ENCODE measurements at regions not wholly inside any gene's neighbourhood (a gene's known extent, or its start where the extent isn't known, plus 50 kb on each side); places are given as distances from the start of the nearest gene placed in this dataset.

DNA sequence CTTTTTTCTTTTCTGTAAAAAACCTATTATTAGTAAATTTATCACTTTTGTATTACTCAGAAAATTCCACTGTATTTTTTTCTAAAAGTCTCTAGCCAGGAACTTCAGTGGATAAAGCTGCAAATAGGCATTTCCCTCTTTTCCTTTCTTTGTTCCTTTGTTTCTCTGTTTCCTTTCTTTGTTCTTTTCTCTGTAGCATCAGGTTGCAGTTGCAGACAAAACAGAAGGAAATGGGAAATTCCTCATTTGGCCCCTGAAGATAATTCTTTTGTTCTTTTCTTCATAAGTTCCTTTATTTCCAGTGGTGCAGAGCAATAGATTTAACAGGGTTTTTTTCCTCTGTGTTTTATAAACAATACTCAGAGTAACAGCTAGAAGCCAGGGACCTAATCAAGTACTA is 416.5 kb downstream of the TBL1XR1 start:
- no peaks in the 10 kb centered on the region for H3K36me3 ChIP-seq (ENCODE audit: control insufficient read depth, insufficient read depth, low read length)
- no peak overlapping the region for H3K4me3 ChIP-seq (ENCODE audit: insufficient read depth, low read depth, low read length, poor library complexity, severe bottlenecking)
- no peak overlapping the region for H3K27ac ChIP-seq (ENCODE audit: insufficient read depth, low read length, poor library complexity, severe bottlenecking)
- H3K9me3 ChIP-seq (ENCODE audit: control insufficient read depth, low read length), result no peaks in the 10 kb centered on the region
- no peaks in the 10 kb centered on the region for H3K27me3 ChIP-seq (replicated peaks; ENCODE audit: control insufficient read depth, insufficient read depth, low read length, poor library complexity, severe bottlenecking)
- H3K4me1 ChIP-seq (ENCODE audit: control insufficient read depth, insufficient read depth, low read length, poor library complexity, severe bottlenecking), result no peaks in the 10 kb centered on the region
- no peak for DNase-seq

DNA sequence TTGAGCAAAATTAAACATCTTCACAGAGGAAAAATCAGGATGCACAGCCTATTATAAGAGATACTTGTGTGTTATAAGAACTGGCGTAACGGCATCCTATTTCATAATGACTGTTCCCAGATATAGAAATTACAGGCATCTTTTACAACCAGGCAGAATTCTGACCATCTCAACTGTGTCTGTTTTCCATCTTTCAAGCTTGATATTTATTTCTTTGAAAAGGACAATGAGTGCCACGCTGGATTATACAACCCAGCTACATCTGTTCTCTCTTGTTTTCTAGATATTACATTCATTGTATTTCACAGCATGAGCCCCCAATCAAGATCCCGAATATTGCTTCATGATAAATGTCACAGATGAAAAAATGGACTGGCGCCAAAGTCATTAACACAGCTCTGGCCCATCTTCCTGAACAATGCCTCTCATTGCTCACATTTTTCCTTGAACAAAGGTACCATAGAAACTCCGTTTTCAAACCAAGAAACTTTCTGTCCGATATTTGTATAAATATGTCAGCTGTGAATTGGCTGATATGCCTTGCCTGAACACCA is 420.6 kb downstream of the TBL1XR1 start:
- Histone ChIP-seq H3K4me3 (ENCODE audit: insufficient read depth, low read depth, low read length, poor library complexity, severe bottlenecking) (no peak overlapping the region), H3K27ac (ENCODE audit: insufficient read depth, low read length, poor library complexity, severe bottlenecking) (no peak overlapping the region), H3K9me3 (ENCODE audit: control insufficient read depth, low read length) (no peaks in the 10 kb centered on the region), H3K36me3 (ENCODE audit: control insufficient read depth, insufficient read depth, low read length) (no peaks in the 10 kb centered on the region), H3K27me3 (replicated peaks; ENCODE audit: control insufficient read depth, insufficient read depth, low read length, poor library complexity, severe bottlenecking) (no peaks in the 10 kb centered on the region), H3K4me1 (ENCODE audit: control insufficient read depth, insufficient read depth, low read length, poor library complexity, severe bottlenecking) (no peaks in the 10 kb centered on the region)
- no peak for DNase-seq

DNA sequence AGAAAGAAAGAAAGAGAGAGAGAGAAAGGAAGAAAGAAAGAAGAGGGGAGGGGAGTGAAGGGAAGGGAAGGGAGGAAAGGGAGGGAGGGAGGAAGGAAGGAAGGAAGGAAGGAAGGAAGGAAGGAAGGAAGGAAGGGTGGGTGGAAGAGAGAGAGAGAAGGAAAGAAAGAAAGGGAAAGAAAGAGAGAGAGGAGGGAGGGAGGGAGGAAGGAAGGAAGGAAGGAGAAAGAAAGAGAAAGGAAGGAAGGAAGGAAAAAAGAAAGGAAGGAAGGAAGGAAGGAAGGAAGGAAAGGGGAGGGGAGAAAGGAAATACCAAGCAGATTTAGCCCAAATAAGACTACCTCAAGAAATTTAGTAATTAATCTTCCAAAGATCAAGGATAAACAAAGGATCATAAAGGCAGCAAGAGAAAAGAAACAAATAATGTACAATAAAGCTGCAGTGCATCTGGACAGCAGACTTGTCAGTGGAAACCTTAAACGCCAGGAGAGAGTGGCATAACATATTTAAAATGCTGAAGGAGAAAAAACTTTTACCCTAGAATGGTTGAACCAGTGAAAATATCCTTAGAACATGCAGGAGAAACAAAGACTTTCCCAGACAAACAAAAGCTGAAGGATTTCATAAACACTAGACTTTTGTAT is 427.6 kb downstream of the TBL1XR1 start:
- Histone ChIP-seq H3K4me3 (ENCODE audit: insufficient read depth, low read depth, low read length, poor library complexity, severe bottlenecking) (no peak overlapping the region), H3K4me1 (ENCODE audit: control insufficient read depth, insufficient read depth, low read length, poor library complexity, severe bottlenecking) (no peaks in the 10 kb centered on the region), H3K27me3 (replicated peaks; ENCODE audit: control insufficient read depth, insufficient read depth, low read length, poor library complexity, severe bottlenecking) (no peaks in the 10 kb centered on the region), H3K9me3 (ENCODE audit: control insufficient read depth, low read length) (peaks cover 3% of the 10 kb centered on the region), H3K36me3 (ENCODE audit: control insufficient read depth, insufficient read depth, low read length) (no peaks in the 10 kb centered on the region), H3K27ac (ENCODE audit: insufficient read depth, low read length, poor library complexity, severe bottlenecking) (no peak overlapping the region)
- DNase-seq, result no peak

DNA sequence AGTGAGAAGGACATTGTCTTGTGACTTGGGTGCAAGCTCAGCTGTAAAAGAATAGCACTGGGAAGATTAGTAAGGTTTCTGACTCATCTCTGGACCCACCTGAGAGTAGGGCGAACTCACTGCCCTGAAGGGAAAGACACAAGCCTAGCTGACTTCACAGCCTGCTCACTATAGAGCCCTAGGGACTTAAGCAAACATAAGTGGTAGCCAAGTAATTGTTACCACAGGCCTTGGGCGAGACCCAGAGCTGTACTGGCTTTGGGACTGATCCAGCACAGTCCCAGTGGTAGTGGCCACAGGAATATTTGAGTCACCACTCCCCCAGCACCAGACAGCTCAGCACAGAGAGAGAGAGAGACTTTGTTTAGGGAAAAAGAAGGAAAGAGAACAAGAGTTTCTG is 429.9 kb downstream of the TBL1XR1 start:
- Histone ChIP-seq H3K4me1 (ENCODE audit: control insufficient read depth, insufficient read depth, low read length, poor library complexity, severe bottlenecking) (no peaks in the 10 kb centered on the region), H3K9me3 (ENCODE audit: control insufficient read depth, low read length) (peaks cover 3% of the 10 kb centered on the region), H3K4me3 (ENCODE audit: insufficient read depth, low read depth, low read length, poor library complexity, severe bottlenecking) (no peak overlapping the region), H3K36me3 (ENCODE audit: control insufficient read depth, insufficient read depth, low read length) (no peaks in the 10 kb centered on the region), H3K27me3 (replicated peaks; ENCODE audit: control insufficient read depth, insufficient read depth, low read length, poor library complexity, severe bottlenecking) (no peaks in the 10 kb centered on the region), H3K27ac (ENCODE audit: insufficient read depth, low read length, poor library complexity, severe bottlenecking) (no peak overlapping the region)
- DNase-seq, result no peak

DNA sequence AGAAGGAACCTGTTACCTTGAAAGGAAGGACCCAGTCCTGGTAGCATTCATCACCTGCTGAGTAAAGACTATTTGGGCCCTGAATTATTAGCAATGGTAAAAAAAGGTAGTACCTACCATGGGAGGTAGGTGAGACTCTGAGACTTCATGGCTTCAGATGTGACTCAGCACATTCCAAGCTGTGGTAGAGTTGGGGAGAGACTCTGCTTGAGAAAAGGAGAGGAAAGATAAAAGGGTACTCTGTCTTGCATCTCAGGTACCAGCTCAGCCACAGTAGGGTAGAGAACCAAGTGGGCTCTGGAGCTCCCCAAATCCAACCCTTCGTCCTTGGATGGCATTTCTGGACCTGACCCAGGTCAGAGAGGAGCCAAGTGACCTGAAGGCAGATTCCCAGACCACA is 430.4 kb downstream of the TBL1XR1 start:
- DNase-seq, result no peak
- Histone ChIP-seq H3K36me3 (ENCODE audit: control insufficient read depth, insufficient read depth, low read length) (no peaks in the 10 kb centered on the region), H3K9me3 (ENCODE audit: control insufficient read depth, low read length) (peaks cover 3% of the 10 kb centered on the region), H3K4me1 (ENCODE audit: control insufficient read depth, insufficient read depth, low read length, poor library complexity, severe bottlenecking) (no peaks in the 10 kb centered on the region), H3K27ac (ENCODE audit: insufficient read depth, low read length, poor library complexity, severe bottlenecking) (no peak overlapping the region), H3K4me3 (ENCODE audit: insufficient read depth, low read depth, low read length, poor library complexity, severe bottlenecking) (no peak overlapping the region), H3K27me3 (replicated peaks; ENCODE audit: control insufficient read depth, insufficient read depth, low read length, poor library complexity, severe bottlenecking) (no peaks in the 10 kb centered on the region)

DNA sequence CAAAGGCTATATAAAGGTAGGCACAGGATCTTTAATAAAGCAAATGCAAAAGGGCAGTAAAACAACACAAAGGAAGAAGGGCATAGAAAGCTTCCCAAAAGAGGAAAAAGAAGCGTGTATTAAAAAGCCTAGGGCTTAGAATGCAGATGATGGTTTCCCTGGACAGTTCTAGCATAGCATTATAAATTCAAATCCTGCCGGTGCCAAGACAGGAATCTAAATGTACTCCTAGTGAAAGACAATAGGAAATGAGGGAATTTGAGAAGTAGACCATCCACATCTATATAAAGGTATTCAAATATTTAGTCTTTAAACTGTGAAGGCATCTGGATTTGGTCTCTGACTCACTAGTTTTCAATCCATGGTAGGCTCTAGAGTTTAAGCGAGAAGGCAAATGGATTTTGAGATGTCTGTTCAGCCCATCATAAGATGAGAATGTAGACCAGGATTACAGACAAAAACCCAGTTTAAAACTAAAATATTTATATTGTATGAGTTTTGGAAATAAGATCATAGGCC is 431.8 kb downstream of the TBL1XR1 start:
- H3K9me3 ChIP-seq (ENCODE audit: control insufficient read depth, low read length), result peaks cover 3% of the 10 kb centered on the region
- no peaks in the 10 kb centered on the region for H3K27me3 ChIP-seq (replicated peaks; ENCODE audit: control insufficient read depth, insufficient read depth, low read length, poor library complexity, severe bottlenecking)
- H3K27ac ChIP-seq (ENCODE audit: insufficient read depth, low read length, poor library complexity, severe bottlenecking), result no peak overlapping the region
- no peak overlapping the region for H3K4me3 ChIP-seq (ENCODE audit: insufficient read depth, low read depth, low read length, poor library complexity, severe bottlenecking)
- no peaks in the 10 kb centered on the region for H3K36me3 ChIP-seq (ENCODE audit: control insufficient read depth, insufficient read depth, low read length)
- no peaks in the 10 kb centered on the region for H3K4me1 ChIP-seq (ENCODE audit: control insufficient read depth, insufficient read depth, low read length, poor library complexity, severe bottlenecking)
- DNase-seq, result no peak

DNA sequence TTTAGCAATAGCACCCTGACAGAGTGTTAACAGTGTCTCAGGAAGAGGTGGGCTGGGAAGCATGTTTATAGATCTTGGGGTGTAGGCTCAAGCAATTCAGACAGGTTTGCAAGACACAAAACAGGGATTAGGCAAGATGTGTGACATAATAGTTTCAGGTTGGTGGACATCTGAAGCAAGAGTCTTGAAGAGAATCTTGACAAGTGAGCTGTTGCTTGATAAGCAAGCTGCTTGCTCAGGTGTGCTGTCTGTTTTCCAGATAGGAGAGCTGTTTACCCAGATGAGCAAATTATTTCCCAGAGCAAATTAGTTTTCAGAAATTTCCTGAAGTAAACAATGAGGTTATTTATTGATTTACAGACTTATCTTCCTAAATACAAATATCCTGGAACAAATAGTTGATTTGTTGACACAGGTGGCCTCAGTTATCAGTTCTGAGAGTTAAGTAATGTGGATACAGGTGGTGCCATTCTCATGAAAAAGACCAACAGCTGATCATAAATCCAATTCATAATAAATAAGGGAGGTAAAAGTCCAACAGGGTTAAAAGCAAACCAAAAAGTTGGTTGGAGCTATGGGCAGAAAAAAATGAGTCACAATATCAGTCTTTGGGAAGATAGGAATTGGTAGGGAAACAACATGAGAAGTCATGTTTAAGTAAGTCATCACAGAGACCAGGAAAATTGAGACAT is 437.3 kb downstream of the TBL1XR1 start:
- DNase-seq, result no peak
- no peaks in the 10 kb centered on the region for H3K9me3 ChIP-seq (ENCODE audit: control insufficient read depth, low read length)

DNA sequence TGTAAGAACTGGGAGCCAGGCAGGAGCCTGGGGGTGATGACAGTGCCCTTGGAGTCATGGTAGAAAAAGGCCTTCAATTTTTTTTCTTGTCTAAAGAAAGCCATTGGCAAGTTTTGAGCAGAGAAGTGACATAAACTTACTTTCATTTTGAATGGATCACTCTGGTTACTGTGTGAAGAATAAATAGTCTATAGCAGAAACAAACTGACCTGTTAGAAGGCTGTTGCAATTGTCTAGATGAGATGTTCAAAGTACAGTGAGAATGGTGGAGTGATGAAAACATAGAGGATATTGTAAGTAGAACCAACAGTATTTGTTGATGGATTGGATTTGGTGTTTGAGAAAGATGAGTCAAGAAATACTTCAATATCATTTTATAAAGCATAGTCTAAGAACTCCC is 439.9 kb downstream of the TBL1XR1 start:
- Histone ChIP-seq H3K4me3 (ENCODE audit: insufficient read depth, low read depth, low read length, poor library complexity, severe bottlenecking) (no peak overlapping the region), H3K9me3 (ENCODE audit: control insufficient read depth, low read length) (no peaks in the 10 kb centered on the region), H3K27ac (ENCODE audit: insufficient read depth, low read length, poor library complexity, severe bottlenecking) (no peak overlapping the region), H3K27me3 (replicated peaks; ENCODE audit: control insufficient read depth, insufficient read depth, low read length, poor library complexity, severe bottlenecking) (no peaks in the 10 kb centered on the region), H3K4me1 (ENCODE audit: control insufficient read depth, insufficient read depth, low read length, poor library complexity, severe bottlenecking) (no peaks in the 10 kb centered on the region), H3K36me3 (ENCODE audit: control insufficient read depth, insufficient read depth, low read length) (no peaks in the 10 kb centered on the region)
- no peak for DNase-seq

More for the DNA sequence above, 437.3 kb downstream of the TBL1XR1 start:
- H3K4me3 ChIP-seq (ENCODE audit: insufficient read depth, low read depth, low read length, poor library complexity, severe bottlenecking), result no peak overlapping the region
- H3K36me3 ChIP-seq (ENCODE audit: control insufficient read depth, insufficient read depth, low read length), result no peaks in the 10 kb centered on the region
- no peaks in the 10 kb centered on the region for H3K27me3 ChIP-seq (replicated peaks; ENCODE audit: control insufficient read depth, insufficient read depth, low read length, poor library complexity, severe bottlenecking)
- no peak overlapping the region for H3K27ac ChIP-seq (ENCODE audit: insufficient read depth, low read length, poor library complexity, severe bottlenecking)
- no peaks in the 10 kb centered on the region for H3K4me1 ChIP-seq (ENCODE audit: control insufficient read depth, insufficient read depth, low read length, poor library complexity, severe bottlenecking)

DNA sequence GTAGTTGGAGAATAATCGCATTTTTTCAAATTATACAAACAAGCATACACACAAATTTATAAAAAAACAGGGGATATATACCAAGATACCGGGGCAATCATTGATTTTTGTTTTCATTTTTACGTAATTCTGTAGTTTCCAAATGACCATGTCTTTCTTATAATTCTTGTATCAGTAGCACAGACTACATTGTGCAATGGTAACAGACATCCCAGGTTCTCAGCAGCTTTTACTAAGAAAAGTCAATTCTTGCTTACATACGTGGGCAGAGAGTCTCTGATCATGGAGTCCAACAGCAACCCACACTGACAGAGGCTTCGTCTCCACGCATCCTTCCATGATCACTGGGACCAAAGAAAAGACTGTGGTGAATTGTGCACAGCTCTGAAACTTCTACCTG is 441.3 kb downstream of the TBL1XR1 start:
- Histone ChIP-seq H3K36me3 (ENCODE audit: control insufficient read depth, insufficient read depth, low read length) (no peaks in the 10 kb centered on the region), H3K9me3 (ENCODE audit: control insufficient read depth, low read length) (no peaks in the 10 kb centered on the region), H3K27ac (ENCODE audit: insufficient read depth, low read length, poor library complexity, severe bottlenecking) (no peak overlapping the region)

DNA sequence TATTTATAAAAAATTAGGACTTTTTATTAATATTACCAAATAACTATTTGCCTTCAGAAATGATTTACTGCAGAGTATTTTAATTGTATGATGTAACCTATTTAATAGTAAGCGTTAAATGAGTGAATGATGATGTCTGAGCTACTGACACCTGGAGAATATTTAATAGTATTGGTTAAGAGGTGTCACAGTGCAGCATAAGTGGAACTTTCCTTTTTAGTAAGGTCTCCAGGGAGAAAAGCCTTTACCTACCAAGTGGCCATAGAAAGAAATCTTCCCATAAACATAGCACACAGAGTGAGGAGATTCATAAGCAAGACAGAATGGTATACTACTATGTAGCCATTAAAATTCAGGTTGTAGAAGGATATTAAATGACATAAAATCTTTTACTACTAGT is 441.7 kb downstream of the TBL1XR1 start:
- H3K9me3 ChIP-seq (ENCODE audit: control insufficient read depth, low read length), result no peaks in the 10 kb centered on the region
- no peak overlapping the region for H3K27ac ChIP-seq (ENCODE audit: insufficient read depth, low read length, poor library complexity, severe bottlenecking)
- H3K27me3 ChIP-seq (replicated peaks; ENCODE audit: control insufficient read depth, insufficient read depth, low read length, poor library complexity, severe bottlenecking), result no peaks in the 10 kb centered on the region
- H3K4me1 ChIP-seq (ENCODE audit: control insufficient read depth, insufficient read depth, low read length, poor library complexity, severe bottlenecking), result no peaks in the 10 kb centered on the region
- no peak for DNase-seq
- H3K36me3 ChIP-seq (ENCODE audit: control insufficient read depth, insufficient read depth, low read length), result no peaks in the 10 kb centered on the region
- no peak overlapping the region for H3K4me3 ChIP-seq (ENCODE audit: insufficient read depth, low read depth, low read length, poor library complexity, severe bottlenecking)

More for the DNA sequence above, 441.3 kb downstream of the TBL1XR1 start:
- DNase-seq, result no peak
- H3K4me1 ChIP-seq (ENCODE audit: control insufficient read depth, insufficient read depth, low read length, poor library complexity, severe bottlenecking), result no peaks in the 10 kb centered on the region
- no peak overlapping the region for H3K4me3 ChIP-seq (ENCODE audit: insufficient read depth, low read depth, low read length, poor library complexity, severe bottlenecking)
- H3K27me3 ChIP-seq (replicated peaks; ENCODE audit: control insufficient read depth, insufficient read depth, low read length, poor library complexity, severe bottlenecking), result no peaks in the 10 kb centered on the region
